Endodermal cell (in vitro differentiated cells): ENCODE measurements at regions not wholly inside any gene's neighbourhood (a gene's known extent, or its start where the extent isn't known, plus 50 kb on each side); places are given as distances from the start of the nearest gene placed in this dataset.

Source experiments
- DNase-seq: peaks from one replicate; pipeline ENCODE4 v3.0.0-alpha.2; 2017
- H3K27ac ChIP-seq: 2 replicates; pipeline ENCODE4 v1.5.1; 2013; ENCODE audit warnings: mild to moderate bottlenecking, low read depth, low read length, moderate library complexity
- H3K27me3 ChIP-seq: 2 replicates; pipeline ENCODE4 v1.6.1; 2013; ENCODE audit warnings: mild to moderate bottlenecking, low read length, moderate library complexity; ENCODE audit not compliant: insufficient read depth, control insufficient read depth, poor library complexity, severe bottlenecking
- H3K36me3 ChIP-seq: 2 replicates; pipeline ENCODE4 v1.7.0; 2013; ENCODE audit warnings: mild to moderate bottlenecking, low read length, moderate library complexity; ENCODE audit not compliant: control insufficient read depth, insufficient read depth
- H3K4me1 ChIP-seq: one replicate; pipeline ENCODE4 v1.7.0; 2013; ENCODE audit warnings: low read length; ENCODE audit not compliant: control insufficient read depth, insufficient read depth
- H3K4me3 ChIP-seq: 2 replicates; pipeline ENCODE4 v1.5.1; 2013; ENCODE audit warnings: mild to moderate bottlenecking, low read length, moderate library complexity
- H3K9ac ChIP-seq: 2 replicates; pipeline ENCODE4 v1.6.1; 2013; ENCODE audit warnings: mild to moderate bottlenecking, low read length, moderate library complexity; ENCODE audit not compliant: poor library complexity, severe bottlenecking; ENCODE audit errors: extremely low read depth
- H3K9me3 ChIP-seq: 2 replicates; pipeline ENCODE4 v1.6.1; 2013; ENCODE audit warnings: mild to moderate bottlenecking, low read length, moderate library complexity; ENCODE audit not compliant: control insufficient read depth
- H3K27ac Mint-ChIP-seq: 2 replicates; pipeline ENCODE4 v1.8.0; 2020; ENCODE audit warnings: mixed read lengths
- H3K27me3 Mint-ChIP-seq: 2 replicates; pipeline ENCODE4 v1.8.0; 2021; ENCODE audit warnings: mild to moderate bottlenecking, mixed read lengths; ENCODE audit not compliant: insufficient read depth
- H3K36me3 Mint-ChIP-seq: 2 replicates; pipeline ENCODE4 v1.8.0; 2020; ENCODE audit warnings: low read depth, mixed read lengths
- H3K4me1 Mint-ChIP-seq: 2 replicates; pipeline ENCODE4 v1.8.0; 2020; ENCODE audit warnings: mixed read lengths
- H3K4me3 Mint-ChIP-seq: 2 replicates; pipeline ENCODE4 v1.8.0; 2020; ENCODE audit warnings: mild to moderate bottlenecking, moderate library complexity, mixed read lengths
- H3K9me3 Mint-ChIP-seq: 2 replicates; pipeline ENCODE4 v1.8.0; 2020; ENCODE audit warnings: mild to moderate bottlenecking, mixed read lengths
- CTCF ChIP-seq: fragments of 200-600 bp; sonication (generic); conservative IDR thresholded peaks from 2 replicates; pipeline ENCODE4 v1.5.0; 2021; ENCODE audit warnings: antibody characterized with exemption, mild to moderate bottlenecking
- WGBS, 2 experiments: methylation state at CpG; one replicate each; pipeline versions ENCODE4 v1.1.5 to v1.1.7; 2013; ENCODE audit warnings: missing lambda C conversion rate in 2 of 2, mixed read lengths in 1 of 2; ENCODE audit not compliant: insufficient coverage in 1 of 2, insufficient read length in 1 of 2; 5-methylcytosine and 5-hydroxymethylcytosine counted together

DNA sequence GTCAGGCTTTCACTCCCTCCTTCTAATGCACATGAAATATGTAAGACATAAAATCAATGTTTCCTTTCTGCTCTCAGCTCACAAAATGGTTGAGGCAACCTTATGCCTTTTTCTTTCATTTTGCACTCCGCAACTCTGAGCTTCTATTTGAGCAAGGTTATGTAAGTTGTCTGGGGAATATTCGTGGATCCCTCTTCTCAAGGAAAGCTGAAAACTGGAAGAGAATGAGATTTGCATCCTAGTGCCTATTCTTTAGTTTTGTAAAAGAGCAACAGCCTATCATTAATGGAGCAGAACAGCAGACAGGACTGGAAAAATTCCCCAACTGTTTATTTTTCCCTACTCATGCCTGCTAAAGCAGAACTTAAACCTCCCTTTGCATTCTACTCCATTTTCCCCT is 141.7 kb downstream of the FAM76B start:
- no peak for TF ChIP-seq CTCF
- H3K27ac Mint-ChIP-seq: no peak overlapping the region
- no peak overlapping the region for H3K27ac ChIP-seq
- no peaks in the 10 kb centered on the region for H3K36me3 ChIP-seq
- H3K4me3 ChIP-seq: no peak overlapping the region
- no peaks in the 10 kb centered on the region for H3K36me3 Mint-ChIP-seq
- 83 to 91% methylated on average over 1 to 2 of the region's 2 CpGs for WGBS, 2 experiments
- H3K27me3 ChIP-seq: peaks cover 7% of the 10 kb centered on the region
- no peak overlapping the region for H3K9ac ChIP-seq
- peaks cover 12% of the 10 kb centered on the region for H3K9me3 Mint-ChIP-seq
- H3K4me1 ChIP-seq: peaks cover 13% of the 10 kb centered on the region
- H3K9me3 ChIP-seq: peaks cover 13% of the 10 kb centered on the region
- peaks cover 45% of the 10 kb centered on the region for H3K4me1 Mint-ChIP-seq
- no peak for DNase-seq
- H3K4me3 Mint-ChIP-seq: no peak overlapping the region
- peaks cover 3% of the 10 kb centered on the region for H3K27me3 Mint-ChIP-seq

DNA sequence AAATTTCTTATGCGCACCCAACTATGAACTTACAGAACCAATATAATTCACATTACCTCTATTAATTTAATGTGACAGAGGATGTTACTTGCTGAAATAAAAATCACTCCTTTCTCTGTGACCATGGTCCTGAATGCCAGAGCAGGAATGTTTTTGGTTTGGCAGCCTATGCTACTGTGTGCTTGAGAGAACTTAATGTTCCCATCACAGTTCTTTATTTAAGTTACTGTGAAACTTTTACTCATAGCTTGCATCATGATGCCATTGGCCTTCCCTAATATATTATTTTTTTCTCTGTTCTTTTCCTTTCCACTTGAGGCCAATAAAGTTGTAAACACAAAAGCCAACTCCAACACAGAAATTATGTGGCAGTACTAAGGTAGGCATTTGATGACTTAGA is 142.2 kb downstream of the FAM76B start:
- no peak for TF ChIP-seq CTCF
- Histone ChIP-seq H3K27me3 (peaks cover 11% of the 10 kb centered on the region), H3K4me3 (no peak overlapping the region), H3K36me3 (no peaks in the 10 kb centered on the region), H3K4me1 (peaks cover 13% of the 10 kb centered on the region), H3K9ac (no peak overlapping the region), H3K9me3 (peaks cover 13% of the 10 kb centered on the region), H3K27ac (no peak overlapping the region)
- WGBS, 2 experiments: no CpG with 5 or more reads among the region's 1 CpG
- peaks cover 40% of the 10 kb centered on the region for H3K4me1 Mint-ChIP-seq
- H3K27me3 Mint-ChIP-seq: peaks cover 3% of the 10 kb centered on the region
- H3K27ac Mint-ChIP-seq: no peak overlapping the region
- DNase-seq: no peak
- peaks cover 12% of the 10 kb centered on the region for H3K9me3 Mint-ChIP-seq
- no peak overlapping the region for H3K4me3 Mint-ChIP-seq
- H3K36me3 Mint-ChIP-seq: no peaks in the 10 kb centered on the region

GRCh38 chr11:95641495-95641894 is 148.1 kb downstream of the FAM76B start:
- Mint-ChIP-seq H3K27ac (no peak overlapping the region), H3K27me3 (no peaks in the 10 kb centered on the region), H3K4me1 (peaks cover 17% of the 10 kb centered on the region), H3K36me3 (no peaks in the 10 kb centered on the region), H3K9me3 (peaks cover 14% of the 10 kb centered on the region), H3K4me3 (no peak overlapping the region)
- 89 to 94% methylated on average over 3 of the region's 3 CpGs for WGBS, 2 experiments
- Histone ChIP-seq H3K27ac (no peak overlapping the region), H3K9me3 (peaks cover 8% of the 10 kb centered on the region), H3K4me1 (no peaks in the 10 kb centered on the region), H3K36me3 (no peaks in the 10 kb centered on the region), H3K9ac (no peak overlapping the region), H3K4me3 (no peak overlapping the region), H3K27me3 (peaks cover 11% of the 10 kb centered on the region)
- TF ChIP-seq CTCF: no peak
- DNase-seq: no peak
